GM23338 (cell line): ENCODE measurements at regions not wholly inside any gene's neighbourhood (a gene's known extent, or its start where the extent isn't known, plus 50 kb on each side); places are given as distances from the start of the nearest gene placed in this dataset.
A peak's percentile ranks its signal among the peaks of the same experiment; 100 is the strongest.

Experiments used
- ATAC-seq: fragments of 200-7000 bp; cut with Tn5 transposase; 3 replicates; pipeline ENCODE4 v1.9.1; 2020
- DNase-seq: peaks from one replicate; pipeline ENCODE4 v3.0.0-alpha.2; 2015; ENCODE audit warnings: low spot score
- H2AFZ ChIP-seq: fragments of 200-600 bp; sonication (generic); 2 replicates; pipeline ENCODE4 v1.8.0; 2016; ENCODE audit warnings: antibody characterized with exemption, mild to moderate bottlenecking, moderate library complexity
- H3F3A ChIP-seq: fragments of 200-600 bp; sonication (generic); replicated peaks from 2 replicates; pipeline ENCODE4 v1.8.0; 2017; ENCODE audit warnings: antibody characterized with exemption, mixed run types, low read depth
- H3K27ac ChIP-seq: fragments of 200-600 bp; sonication (generic); 2 replicates; pipeline ENCODE4 v1.6.1; 2016; ENCODE audit warnings: low read depth
- H3K27me3 ChIP-seq: fragments of 200-600 bp; sonication (generic); 2 replicates; pipeline ENCODE4 v1.8.0; 2016; ENCODE audit warnings: mild to moderate bottlenecking, mixed run types, moderate library complexity; ENCODE audit not compliant: insufficient read depth
- H3K36me3 ChIP-seq: fragments of 200-600 bp; sonication (generic); 2 replicates; pipeline ENCODE4 v1.8.0; 2016; ENCODE audit warnings: mild to moderate bottlenecking; ENCODE audit not compliant: insufficient read depth
- H3K4me1 ChIP-seq: fragments of 200-600 bp; sonication (generic); 2 replicates; pipeline ENCODE4 v1.8.0; 2016; ENCODE audit warnings: mild to moderate bottlenecking, moderate library complexity; ENCODE audit not compliant: insufficient read depth
- H3K4me2 ChIP-seq: fragments of 200-600 bp; sonication (generic); 2 replicates; pipeline ENCODE4 v1.7.1; 2017; ENCODE audit warnings: mixed run types
- H3K4me3 ChIP-seq: fragments of 200-600 bp; sonication (generic); 2 replicates; pipeline ENCODE4 v1.6.1; 2016; ENCODE audit warnings: mixed run types
- H3K79me2 ChIP-seq: fragments of 200-600 bp; sonication (generic); replicated peaks from 2 replicates; pipeline ENCODE4 v1.8.0; 2017; ENCODE audit warnings: mild to moderate bottlenecking; ENCODE audit not compliant: insufficient read depth
- H3K9me2 ChIP-seq: fragments of 200-600 bp; sonication (generic); 2 replicates; pipeline ENCODE4 v1.8.0; 2017; ENCODE audit not compliant: insufficient read depth
- H4K20me1 ChIP-seq: fragments of 200-600 bp; sonication (generic); replicated peaks from 2 replicates; pipeline ENCODE4 v1.8.0; 2017; ENCODE audit warnings: mild to moderate bottlenecking; ENCODE audit not compliant: insufficient read depth
- H3K27ac Mint-ChIP-seq: 2 replicates; pipeline ENCODE4 v1.8.0; 2020; ENCODE audit warnings: inconsistent platforms, mild to moderate bottlenecking, moderate library complexity, mixed read lengths
- H3K27me3 Mint-ChIP-seq: 3 replicates; pipeline ENCODE4 v1.8.0; 2022; ENCODE audit warnings: low read depth, mild to moderate bottlenecking, moderate library complexity, mixed read lengths, inconsistent platforms; ENCODE audit not compliant: insufficient read depth, poor library complexity
- H3K36me3 Mint-ChIP-seq: 3 replicates; pipeline ENCODE4 v1.8.0; 2021; ENCODE audit warnings: low read depth, mild to moderate bottlenecking, inconsistent platforms, moderate library complexity, mixed read lengths
- H3K4me1 Mint-ChIP-seq: 3 replicates; pipeline ENCODE4 v1.8.0; 2020; ENCODE audit warnings: mild to moderate bottlenecking, inconsistent platforms, mixed read lengths
- H3K4me3 Mint-ChIP-seq: 3 replicates; pipeline ENCODE4 v1.8.0; 2021; ENCODE audit warnings: moderate library complexity, mild to moderate bottlenecking, inconsistent platforms, mixed read lengths
- H3K9me3 Mint-ChIP-seq: 3 replicates; pipeline ENCODE4 v1.8.0; 2020; ENCODE audit warnings: moderate library complexity, mild to moderate bottlenecking, inconsistent platforms, mixed read lengths
- CREB1 ChIP-seq: fragments of 250-450 bp; sonication (Bioruptor Pico); IDR thresholded peaks from 2 replicates; pipeline ENCODE4 v1.5.0; 2020; ENCODE audit warnings: low read depth, mild to moderate bottlenecking, moderate library complexity
- EZH2 ChIP-seq: fragments of 200-600 bp; sonication (generic); IDR thresholded peaks from one replicate; pipeline ENCODE4 v1.8.0; 2017; ENCODE audit warnings: antibody characterized with exemption, mild to moderate bottlenecking, low read depth; ENCODE audit not compliant: unreplicated experiment
- EZH2phosphoT487 ChIP-seq: fragments of 200-600 bp; sonication (generic); IDR thresholded peaks from one replicate; pipeline ENCODE4 v1.8.1; 2018; ENCODE audit warnings: antibody characterized with exemption; ENCODE audit not compliant: unreplicated experiment
- JUNB ChIP-seq: IDR thresholded peaks from one replicate; pipeline ENCODE4 v1.6.1; 2016; ENCODE audit warnings: antibody characterized with exemption; ENCODE audit not compliant: unreplicated experiment
- POLR2AphosphoS5 ChIP-seq: IDR thresholded peaks from 2 replicates; pipeline ENCODE4 v1.6.1; 2016; ENCODE audit warnings: antibody characterized with exemption, low read depth
- STAT1 ChIP-seq: IDR thresholded peaks from one replicate; pipeline ENCODE4 v1.6.1; 2016; ENCODE audit warnings: antibody characterized with exemption; ENCODE audit not compliant: unreplicated experiment
- ZNF114 ChIP-seq: fragments of 250-450 bp; sonication (Bioruptor Pico); IDR thresholded peaks from 2 replicates; pipeline ENCODE4 v1.5.0; 2020; ENCODE audit warnings: mild to moderate bottlenecking, moderate library complexity
- ZNF331 ChIP-seq: fragments of 250-450 bp; sonication (Bioruptor Pico); IDR thresholded peaks from 2 replicates; pipeline ENCODE4 v1.5.0; 2020; ENCODE audit warnings: low read depth, mild to moderate bottlenecking, moderate library complexity
- TF ChIP-seq, protein P1 (sequence below): IDR thresholded peaks from 2 replicates; pipeline ENCODE4 v1.6.1; 2016; ENCODE audit warnings: antibody characterized with exemption
- TF ChIP-seq, protein P2 (sequence below): IDR thresholded peaks from one replicate; pipeline ENCODE4 v1.6.1; 2018; ENCODE audit warnings: antibody characterized with exemption; ENCODE audit not compliant: unreplicated experiment

DNA sequence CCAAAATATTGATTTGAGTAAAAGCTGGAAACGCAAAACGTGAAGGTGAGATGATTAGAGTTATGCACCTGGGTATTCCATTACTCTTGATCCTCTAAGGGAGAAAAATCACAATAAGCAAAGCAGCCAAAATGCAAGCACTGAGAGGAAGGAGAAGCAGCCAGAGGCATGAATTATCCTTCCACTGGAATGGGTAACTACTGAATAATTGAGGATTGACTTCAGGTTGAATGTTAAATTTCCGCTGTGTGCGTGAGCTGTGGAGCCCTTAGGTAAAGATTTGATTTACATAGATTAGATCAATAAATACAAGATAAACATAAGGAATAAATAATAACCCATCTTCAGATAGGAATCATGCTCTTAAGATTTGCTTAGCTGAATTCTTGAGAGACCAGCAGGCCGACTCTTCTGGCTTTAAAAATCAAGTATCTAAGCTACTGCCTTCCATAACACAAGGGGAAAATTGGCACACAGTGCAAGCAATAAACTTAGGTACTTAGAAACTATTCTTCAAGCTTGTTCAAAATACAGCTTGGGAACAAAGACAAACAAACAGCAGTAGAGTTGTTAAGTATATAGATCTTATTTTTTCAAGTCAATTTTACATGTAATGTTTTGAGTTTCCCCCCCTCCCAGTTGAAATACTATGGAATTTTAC, 1459.5 kb downstream of the ZPLD1 start:
- Histone ChIP-seq H3K4me1 (no peaks in the 10 kb centered on the region), H3K79me2 (no peaks in the 10 kb centered on the region), H2AFZ (peak overlapping the region; percentile 24; the same call in 1 of the 2 replicates), H3K27ac (no peak overlapping the region), H3F3A (no peaks in the 10 kb centered on the region), H3K4me3 (no peak overlapping the region), H4K20me1 (no peaks in the 10 kb centered on the region), H3K9me2 (no peaks in the 10 kb centered on the region), H3K27me3 (no peaks in the 10 kb centered on the region), H3K36me3 (no peaks in the 10 kb centered on the region), H3K4me2 (no peak overlapping the region)
- TF ChIP-seq ZNF331 = no peak
- Mint-ChIP-seq H3K36me3 (no peaks in the 10 kb centered on the region), H3K27me3 (peaks cover 2% of the 10 kb centered on the region), H3K27ac (no peak overlapping the region), H3K4me3 (no peak overlapping the region), H3K4me1 (no peaks in the 10 kb centered on the region), H3K9me3 (no peaks in the 10 kb centered on the region)
- ATAC-seq (no peak), DNase-seq (no peak)

DNA sequence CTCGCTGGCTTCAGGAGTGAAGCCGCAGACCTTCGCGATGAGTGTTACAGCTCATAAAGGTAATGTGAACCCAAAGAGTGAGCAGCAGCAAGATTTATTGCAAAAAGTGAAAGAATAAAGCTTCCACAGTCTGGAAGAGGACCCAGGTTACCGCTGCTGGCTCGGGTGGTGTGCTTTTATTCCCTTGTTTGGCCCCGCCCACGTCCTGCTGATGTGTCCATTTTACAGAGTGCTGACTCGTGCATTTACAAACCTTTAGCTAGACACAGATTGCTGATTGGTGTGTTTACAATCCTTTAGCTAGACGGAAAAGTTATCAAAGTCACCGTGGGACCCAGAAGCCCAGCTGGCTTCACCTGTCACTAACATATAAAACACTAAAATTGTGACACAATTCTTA, 1464.5 kb downstream of the ZPLD1 start:
- Histone ChIP-seq H3K36me3 (no peaks in the 10 kb centered on the region), H3K27ac (no peak overlapping the region), H2AFZ (peak overlapping the region; percentile 45), H3K4me3 (no peak overlapping the region), H3K4me1 (no peaks in the 10 kb centered on the region), H3K27me3 (no peaks in the 10 kb centered on the region), H3F3A (no peaks in the 10 kb centered on the region), H4K20me1 (no peaks in the 10 kb centered on the region), H3K4me2 (no peak overlapping the region), H3K79me2 (no peaks in the 10 kb centered on the region), H3K9me2 (no peaks in the 10 kb centered on the region; the same call in 1 of the 2 replicates)
- Mint-ChIP-seq H3K9me3 (no peaks in the 10 kb centered on the region), H3K27ac (no peak overlapping the region), H3K4me3 (no peak overlapping the region), H3K4me1 (no peaks in the 10 kb centered on the region), H3K27me3 (peaks cover 2% of the 10 kb centered on the region), H3K36me3 (no peaks in the 10 kb centered on the region)
- no peak for ATAC-seq
- TF ChIP-seq, protein P1, sequence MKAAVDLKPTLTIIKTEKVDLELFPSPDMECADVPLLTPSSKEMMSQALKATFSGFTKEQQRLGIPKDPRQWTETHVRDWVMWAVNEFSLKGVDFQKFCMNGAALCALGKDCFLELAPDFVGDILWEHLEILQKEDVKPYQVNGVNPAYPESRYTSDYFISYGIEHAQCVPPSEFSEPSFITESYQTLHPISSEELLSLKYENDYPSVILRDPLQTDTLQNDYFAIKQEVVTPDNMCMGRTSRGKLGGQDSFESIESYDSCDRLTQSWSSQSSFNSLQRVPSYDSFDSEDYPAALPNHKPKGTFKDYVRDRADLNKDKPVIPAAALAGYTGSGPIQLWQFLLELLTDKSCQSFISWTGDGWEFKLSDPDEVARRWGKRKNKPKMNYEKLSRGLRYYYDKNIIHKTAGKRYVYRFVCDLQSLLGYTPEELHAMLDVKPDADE = no peak
- TF ChIP-seq EZH2phosphoT487 (no peak), STAT1 (no peak), CREB1 (CRISPR knock-in tag) (no peak), EZH2 (no peak), ZNF331 (no peak), JUNB (no peak), POLR2AphosphoS5 (no peak), ZNF114 (CRISPR knock-in tag) (no peak)
- DNase-seq = no peak

DNA sequence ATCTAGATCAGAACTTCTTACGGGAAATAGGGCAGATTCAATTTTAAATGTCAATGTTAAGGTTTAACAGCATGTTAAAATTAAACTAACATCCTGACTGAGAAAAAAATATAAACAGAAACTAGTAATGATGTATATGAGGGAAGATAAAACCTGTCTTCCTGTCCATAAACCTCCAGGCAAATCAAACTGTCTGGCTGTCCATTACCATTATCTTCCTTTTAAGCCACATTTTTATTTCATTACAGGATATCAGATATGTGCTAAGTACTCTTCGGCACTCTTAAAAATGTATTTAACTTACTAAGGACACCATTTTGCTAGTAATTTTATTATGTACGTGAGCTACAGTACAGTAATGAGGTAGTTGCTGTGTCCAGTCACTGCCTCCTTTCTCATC, 1461.7 kb upstream of the ALCAM start:
- Histone ChIP-seq H3K9me2 (no peaks in the 10 kb centered on the region; the same call in 1 of the 2 replicates), H3K4me1 (no peaks in the 10 kb centered on the region), H3K27me3 (no peaks in the 10 kb centered on the region), H3K4me2 (no peak overlapping the region), H3K27ac (no peak overlapping the region), H3K4me3 (no peak overlapping the region), H4K20me1 (no peaks in the 10 kb centered on the region), H3F3A (no peaks in the 10 kb centered on the region), H3K36me3 (no peaks in the 10 kb centered on the region), H2AFZ (no peak overlapping the region), H3K79me2 (no peaks in the 10 kb centered on the region)
- Mint-ChIP-seq H3K4me1 (no peaks in the 10 kb centered on the region), H3K36me3 (no peaks in the 10 kb centered on the region), H3K4me3 (no peak overlapping the region), H3K9me3 (no peaks in the 10 kb centered on the region), H3K27me3 (no peaks in the 10 kb centered on the region), H3K27ac (no peak overlapping the region)
- no peak for DNase-seq
- ATAC-seq = no peak
- TF ChIP-seq CREB1 (CRISPR knock-in tag) (no peak), ZNF114 (CRISPR knock-in tag) (no peak)
- TF ChIP-seq, protein P2, sequence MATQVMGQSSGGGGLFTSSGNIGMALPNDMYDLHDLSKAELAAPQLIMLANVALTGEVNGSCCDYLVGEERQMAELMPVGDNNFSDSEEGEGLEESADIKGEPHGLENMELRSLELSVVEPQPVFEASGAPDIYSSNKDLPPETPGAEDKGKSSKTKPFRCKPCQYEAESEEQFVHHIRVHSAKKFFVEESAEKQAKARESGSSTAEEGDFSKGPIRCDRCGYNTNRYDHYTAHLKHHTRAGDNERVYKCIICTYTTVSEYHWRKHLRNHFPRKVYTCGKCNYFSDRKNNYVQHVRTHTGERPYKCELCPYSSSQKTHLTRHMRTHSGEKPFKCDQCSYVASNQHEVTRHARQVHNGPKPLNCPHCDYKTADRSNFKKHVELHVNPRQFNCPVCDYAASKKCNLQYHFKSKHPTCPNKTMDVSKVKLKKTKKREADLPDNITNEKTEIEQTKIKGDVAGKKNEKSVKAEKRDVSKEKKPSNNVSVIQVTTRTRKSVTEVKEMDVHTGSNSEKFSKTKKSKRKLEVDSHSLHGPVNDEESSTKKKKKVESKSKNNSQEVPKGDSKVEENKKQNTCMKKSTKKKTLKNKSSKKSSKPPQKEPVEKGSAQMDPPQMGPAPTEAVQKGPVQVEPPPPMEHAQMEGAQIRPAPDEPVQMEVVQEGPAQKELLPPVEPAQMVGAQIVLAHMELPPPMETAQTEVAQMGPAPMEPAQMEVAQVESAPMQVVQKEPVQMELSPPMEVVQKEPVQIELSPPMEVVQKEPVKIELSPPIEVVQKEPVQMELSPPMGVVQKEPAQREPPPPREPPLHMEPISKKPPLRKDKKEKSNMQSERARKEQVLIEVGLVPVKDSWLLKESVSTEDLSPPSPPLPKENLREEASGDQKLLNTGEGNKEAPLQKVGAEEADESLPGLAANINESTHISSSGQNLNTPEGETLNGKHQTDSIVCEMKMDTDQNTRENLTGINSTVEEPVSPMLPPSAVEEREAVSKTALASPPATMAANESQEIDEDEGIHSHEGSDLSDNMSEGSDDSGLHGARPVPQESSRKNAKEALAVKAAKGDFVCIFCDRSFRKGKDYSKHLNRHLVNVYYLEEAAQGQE = no peak
